NCI-H345 treated with DMSO at 0.1 percent for 48 hours (cell line): ENCODE measurements at regions not wholly inside any gene's neighbourhood (a gene's known extent, or its start where the extent isn't known, plus 50 kb on each side); places are given as distances from the start of the nearest gene placed in this dataset.
"Not testable (repeated sequence)": the region's sequence is repeated elsewhere in the genome, so short reads cannot be mapped to it uniquely, and the experiment has no call there.

Source experiments
- DNase-seq: peaks from one replicate; lab custom pipeline; 2025; ENCODE audit not compliant: unreplicated experiment; lab: John Stamatoyannopoulos, UW

DNA sequence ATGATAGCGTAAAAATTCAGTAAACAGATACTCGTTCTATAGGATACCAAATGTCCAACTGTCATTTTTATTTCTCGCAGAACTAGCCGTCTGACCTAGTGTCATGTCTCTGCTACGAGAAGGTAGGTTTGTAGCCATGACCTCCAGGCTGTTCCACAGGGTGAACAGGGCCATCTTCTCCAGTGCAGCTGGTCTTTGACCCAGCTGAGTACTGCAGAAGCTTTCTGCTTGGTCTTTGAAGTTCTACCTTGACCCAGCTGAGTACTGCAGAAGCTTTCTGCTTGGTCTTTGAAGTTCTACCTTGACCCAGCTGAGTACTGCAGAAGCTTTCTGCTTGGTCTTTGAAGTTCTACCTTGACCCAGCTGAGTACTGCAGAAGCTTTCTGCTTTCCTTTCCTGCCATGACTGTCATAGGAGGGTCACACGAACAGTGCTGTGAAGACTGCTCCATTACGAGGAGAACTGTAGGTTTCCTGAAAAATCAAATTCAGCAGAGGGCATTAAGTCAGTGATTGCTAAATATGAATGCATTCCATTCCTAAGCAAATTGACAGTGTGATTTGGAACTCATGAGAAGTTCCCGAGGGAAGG lies 532.8 kb upstream of the NRP1 start:
- not testable (repeated sequence) for DNase-seq

DNA sequence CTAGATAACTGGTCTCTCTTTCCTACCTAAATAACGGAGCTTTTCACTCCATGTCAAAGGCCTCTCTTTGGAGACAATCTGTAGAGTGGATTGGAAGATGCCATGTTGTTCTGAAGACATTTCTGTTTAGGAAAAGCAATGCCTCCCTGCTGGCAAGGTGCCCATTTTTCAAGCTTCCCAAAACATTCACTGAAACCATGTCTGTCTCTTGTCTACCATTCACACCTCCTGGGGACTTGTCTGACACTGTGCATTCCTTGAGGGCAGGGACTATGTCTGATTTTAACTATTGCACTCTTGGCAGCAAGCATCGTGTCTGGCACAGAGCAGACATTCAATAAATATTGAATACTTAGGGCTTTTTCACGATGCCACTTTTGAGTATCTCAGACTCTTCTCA lies 528.9 kb upstream of the NRP1 start:
- no peak for DNase-seq

- no peak for DNase-seq
Observed at GRCh38 chr10:33862536-33863105, 528.2 kb upstream of the NRP1 start.

DNA sequence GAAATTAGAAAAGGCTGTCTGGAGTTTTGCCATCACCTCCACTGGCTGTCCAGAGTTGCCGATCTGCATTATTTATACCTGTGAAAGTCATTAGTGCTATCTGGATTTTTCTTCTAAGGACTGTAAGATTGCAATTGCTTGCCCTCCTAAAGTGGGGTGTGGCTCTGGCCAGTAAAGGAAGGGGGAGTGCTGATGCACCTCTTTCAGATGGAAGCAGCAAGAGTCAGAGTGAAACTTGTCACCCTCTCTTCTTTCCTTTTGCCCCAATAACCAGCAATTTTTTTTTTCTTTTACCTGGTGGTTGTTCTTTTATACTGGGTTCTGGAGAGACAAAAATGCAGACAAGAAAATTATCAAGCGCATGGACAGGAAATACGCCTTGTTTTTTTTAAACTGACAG lies 527.4 kb upstream of the NRP1 start:
- no peak for DNase-seq

DNA sequence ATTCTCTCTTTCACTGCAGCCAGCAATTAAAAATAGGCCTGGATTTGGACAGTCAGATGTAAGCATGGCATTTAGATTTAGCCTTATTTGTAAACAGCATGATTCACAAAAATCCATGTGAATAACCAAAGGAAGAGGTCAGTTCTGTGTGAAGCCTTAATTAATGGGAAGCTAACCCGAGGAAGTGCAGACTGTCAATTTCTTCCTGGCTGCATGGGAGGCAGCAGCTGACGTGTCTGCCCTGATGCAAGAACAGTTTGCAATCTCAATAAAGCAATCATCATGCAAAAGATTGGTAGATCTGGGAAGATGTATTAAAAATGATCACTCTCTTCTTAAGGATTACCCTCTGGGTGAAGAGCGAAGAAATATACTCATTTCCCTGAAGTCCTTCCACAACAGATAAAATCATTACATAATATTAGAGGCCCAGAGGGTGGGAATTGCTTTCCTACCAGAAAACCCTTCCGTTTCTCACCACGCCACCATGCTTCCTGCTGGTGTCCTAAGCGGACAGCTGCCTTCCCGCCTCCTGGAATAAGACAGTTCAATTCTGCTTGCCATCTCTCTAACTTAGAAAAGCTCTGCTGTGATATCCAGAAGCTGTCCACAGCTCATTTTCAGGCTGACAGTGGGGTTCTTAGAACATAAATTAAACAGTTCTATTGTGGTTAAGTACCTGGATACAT lies 526.7 kb upstream of the NRP1 start:
- no peak for DNase-seq

GRCh38 chr10:33860552-33860951 lies 526.1 kb upstream of the NRP1 start:
- DNase-seq: no peak

GRCh38 chr10:33859319-33860022 lies 525.0 kb upstream of the NRP1 start:
- no peak for DNase-seq

- no peak for DNase-seq
Observed at GRCh38 chr10:33858326-33858725, 523.9 kb upstream of the NRP1 start.

DNA sequence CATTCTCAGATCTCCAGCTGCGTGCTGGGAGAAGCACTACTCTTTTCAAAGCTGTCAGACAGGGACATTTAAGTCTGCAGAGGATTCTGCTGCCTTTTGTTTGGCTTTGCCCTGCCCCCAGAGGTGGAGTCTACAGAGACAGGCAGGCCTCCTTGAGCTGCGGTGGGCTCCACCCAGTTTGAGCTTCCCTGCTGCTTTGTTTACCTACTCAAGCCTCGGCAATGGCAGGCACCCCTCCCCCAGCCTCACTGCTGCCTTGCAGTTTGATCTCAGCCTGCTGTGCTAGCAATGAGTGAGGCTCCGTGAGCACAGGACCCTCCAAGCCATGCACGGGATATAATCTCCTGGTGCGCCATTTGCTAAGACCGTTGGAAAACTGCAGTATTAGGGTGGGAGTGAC lies 518.8 kb upstream of the NRP1 start:
- not testable (repeated sequence) for DNase-seq

GRCh38 chr10:33843379-33843778 lies 508.9 kb upstream of the NRP1 start:
- no peak for DNase-seq

DNA sequence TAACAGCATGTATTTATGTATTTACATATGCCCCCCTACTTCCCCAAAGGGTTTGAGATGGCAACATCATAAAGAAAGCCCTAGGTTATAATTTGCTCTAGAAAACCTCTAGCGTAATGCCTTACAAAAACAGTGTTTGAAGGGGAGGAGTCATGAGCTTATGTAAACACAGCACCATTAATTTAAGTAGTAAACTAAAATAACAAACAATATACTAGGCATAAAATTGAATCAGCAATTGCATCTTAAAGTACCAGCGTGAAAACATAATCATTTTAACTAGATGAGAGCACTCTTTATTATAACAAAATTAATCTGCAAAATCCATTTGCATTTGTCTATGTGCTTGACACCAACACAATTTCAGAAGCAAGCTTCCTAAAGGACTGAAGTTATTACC lies 507.2 kb upstream of the NRP1 start:
- no peak for DNase-seq

DNA sequence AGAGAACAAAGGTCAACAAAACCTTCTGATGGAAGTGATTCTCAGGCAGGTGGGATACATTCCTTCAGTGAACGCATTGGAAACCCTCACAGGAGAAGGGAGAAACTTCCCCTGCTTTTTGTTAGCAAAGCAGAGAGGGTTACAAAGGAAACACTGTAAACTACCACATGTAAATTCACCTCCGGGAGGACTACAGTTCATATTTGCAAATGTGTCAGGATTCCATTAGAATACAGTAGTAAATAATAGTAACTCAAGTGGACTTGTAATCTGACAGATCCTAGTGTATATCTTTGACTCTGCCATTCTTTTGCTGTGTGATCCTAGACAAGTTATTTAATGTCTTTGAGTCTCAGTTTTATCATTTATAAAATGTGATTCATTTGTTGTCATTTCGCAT lies 504.3 kb upstream of the NRP1 start:
- DNase-seq: no peak

- no peak for DNase-seq
Observed at GRCh38 chr10:33837736-33838135, 503.3 kb upstream of the NRP1 start.

GRCh38 chr10:33835556-33835955 lies 501.1 kb upstream of the NRP1 start:
- DNase-seq: no peak

GRCh38 chr10:33833566-33833965 lies 499.1 kb upstream of the NRP1 start:
- no peak for DNase-seq

GRCh38 chr10:33832124-33832787 lies 497.8 kb upstream of the NRP1 start:
- DNase-seq: no peak

DNA sequence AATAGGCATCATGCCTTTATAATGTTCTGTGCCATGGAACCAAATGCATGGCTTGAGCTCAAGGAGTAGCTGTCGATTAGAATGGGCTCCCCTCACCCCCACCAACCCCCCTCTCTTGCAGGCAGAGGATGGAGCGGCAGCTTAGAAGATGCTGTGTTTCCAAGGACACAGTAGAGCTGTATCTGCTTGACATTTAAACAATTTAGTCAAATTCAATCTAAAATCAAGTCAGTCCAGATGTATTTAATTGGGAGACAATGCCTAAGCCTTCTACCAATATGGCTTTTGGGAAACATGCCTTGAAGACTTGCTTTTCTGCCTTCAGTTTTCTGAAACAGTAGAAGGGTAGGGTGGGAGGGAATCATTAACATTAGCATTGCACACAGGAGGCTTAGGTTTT lies 497.1 kb upstream of the NRP1 start:
- DNase-seq: no peak

GRCh38 chr10:33829899-33830298 lies 495.4 kb upstream of the NRP1 start:
- DNase-seq: not testable (repeated sequence)

DNA sequence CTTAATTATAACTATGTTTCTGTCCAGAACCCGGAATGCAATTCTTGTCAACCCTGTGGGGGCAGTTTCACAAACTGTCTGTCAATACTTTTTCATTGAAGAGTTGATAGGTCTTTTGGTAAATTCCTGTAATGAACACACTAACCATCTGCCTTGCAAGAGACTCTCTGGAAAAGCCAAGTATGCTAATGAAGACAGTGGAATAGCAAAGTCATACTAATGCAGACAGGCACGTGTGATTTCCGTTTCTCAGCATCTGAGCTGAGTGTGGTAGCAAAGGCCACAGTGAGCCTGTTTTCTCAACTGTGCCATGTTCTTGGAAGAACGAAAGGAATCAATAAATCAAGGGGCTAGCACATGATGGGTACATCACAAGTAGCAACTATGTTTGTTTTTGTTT lies 494.1 kb upstream of the NRP1 start:
- DNase-seq: no peak

DNA sequence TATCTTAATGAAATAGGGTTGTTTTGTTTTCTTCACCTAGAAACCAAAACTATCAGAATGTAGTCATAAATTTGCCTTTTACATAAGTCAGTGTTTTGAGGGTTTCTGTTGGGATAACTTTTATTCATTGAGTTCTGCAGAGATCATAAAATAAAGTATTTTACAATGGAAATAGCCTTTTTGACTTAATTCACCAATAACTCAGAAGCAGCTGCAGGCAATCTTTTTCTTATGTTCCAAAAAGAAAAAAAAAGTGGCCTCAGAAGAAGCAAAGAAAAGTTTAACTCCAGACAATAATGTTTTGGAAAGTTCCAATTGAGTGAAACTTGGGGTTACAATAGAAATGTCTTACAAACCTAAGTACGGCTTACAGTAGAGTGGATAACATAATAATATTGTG lies 491.7 kb upstream of the NRP1 start:
- no peak for DNase-seq

DNA sequence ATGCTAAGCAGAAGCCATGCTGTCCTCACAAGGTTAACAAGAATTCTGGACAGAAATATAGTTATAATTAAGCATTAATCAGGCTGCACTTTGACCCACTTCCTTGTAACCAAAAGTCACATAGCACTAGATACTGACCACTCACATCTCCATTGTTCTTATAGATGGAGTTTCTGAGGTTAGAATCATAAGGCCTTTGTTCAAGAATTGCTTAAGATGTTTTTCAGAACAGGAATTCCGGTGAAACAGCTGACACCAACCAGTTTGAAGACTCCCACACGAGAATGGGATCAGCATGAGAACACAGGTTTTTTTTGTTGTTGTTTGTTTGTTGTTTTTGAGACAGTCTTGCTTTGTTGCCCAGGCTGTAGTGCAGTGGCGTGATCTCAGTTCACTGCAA lies 488.3 kb upstream of the NRP1 start:
- DNase-seq: no peak

DNA sequence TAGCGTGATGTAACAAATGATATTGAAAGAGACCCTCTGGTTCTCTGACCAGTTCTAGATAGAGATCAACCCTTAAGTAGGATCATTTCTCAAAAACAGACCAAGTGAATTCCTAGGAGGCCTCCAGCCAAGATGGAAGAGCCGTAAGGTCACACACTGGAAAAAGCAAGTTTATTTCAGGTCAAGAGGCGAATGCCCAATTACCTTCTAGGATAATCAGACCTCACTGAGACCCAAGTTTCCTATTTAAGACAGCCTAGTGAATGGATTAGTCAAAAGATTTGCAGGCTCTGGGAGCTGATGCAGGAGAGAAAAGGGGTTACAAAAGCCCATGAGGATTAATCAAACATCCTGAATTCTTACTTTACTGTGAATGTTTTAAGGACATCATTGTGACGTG lies 486.1 kb upstream of the NRP1 start:
- no peak for DNase-seq
